ENCODE measurements at regions not wholly inside any gene's neighbourhood (a gene's known extent, or its start where the extent isn't known, plus 50 kb on each side); places are given as distances from the start of the nearest gene placed in this dataset.

DNA sequence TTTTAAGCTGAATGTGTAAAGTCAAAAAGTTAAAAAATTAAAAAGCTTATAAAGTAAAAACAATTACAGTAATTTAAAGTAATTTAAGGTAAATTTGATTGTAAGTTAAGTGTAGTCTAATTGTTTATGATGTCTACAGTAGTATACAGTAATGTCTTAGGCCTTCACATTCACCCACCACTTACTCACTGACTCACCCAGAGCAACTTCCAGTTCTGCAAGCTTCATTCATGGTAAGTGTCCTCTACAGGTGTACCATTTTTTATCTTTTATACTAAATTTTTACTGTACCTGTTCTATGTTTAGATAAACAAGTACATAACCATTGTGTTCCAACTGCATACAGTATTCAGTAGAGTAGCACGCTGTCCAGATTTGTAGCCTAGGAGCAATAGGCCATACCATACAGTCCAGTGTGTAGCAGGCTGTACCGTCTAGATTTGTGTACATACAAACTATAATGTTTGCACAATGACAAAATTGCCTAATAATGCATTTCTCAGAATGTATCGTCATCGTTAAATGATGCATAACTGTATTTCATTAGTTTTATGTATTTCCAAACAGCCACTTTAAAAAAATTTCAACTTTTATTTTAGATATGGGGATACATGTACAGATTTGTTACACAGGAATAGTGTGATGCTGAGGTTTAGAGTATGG, 319.3 kb downstream of the DYSF start:
- TF ChIP-seq POLR2A (IDR thresholded peaks at IDR 0.05) (no peak), POLR2AphosphoS5 (IDR thresholded peaks at IDR 0.05) (no peak), EP300 (IDR thresholded peaks at IDR 0.05) (no peak)
- TF ChIP-seq, protein P1, sequence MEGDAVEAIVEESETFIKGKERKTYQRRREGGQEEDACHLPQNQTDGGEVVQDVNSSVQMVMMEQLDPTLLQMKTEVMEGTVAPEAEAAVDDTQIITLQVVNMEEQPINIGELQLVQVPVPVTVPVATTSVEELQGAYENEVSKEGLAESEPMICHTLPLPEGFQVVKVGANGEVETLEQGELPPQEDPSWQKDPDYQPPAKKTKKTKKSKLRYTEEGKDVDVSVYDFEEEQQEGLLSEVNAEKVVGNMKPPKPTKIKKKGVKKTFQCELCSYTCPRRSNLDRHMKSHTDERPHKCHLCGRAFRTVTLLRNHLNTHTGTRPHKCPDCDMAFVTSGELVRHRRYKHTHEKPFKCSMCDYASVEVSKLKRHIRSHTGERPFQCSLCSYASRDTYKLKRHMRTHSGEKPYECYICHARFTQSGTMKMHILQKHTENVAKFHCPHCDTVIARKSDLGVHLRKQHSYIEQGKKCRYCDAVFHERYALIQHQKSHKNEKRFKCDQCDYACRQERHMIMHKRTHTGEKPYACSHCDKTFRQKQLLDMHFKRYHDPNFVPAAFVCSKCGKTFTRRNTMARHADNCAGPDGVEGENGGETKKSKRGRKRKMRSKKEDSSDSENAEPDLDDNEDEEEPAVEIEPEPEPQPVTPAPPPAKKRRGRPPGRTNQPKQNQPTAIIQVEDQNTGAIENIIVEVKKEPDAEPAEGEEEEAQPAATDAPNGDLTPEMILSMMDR (IDR thresholded peaks at IDR 0.05): no peak

All from stomach (tissue), 4 donors.